ENCODE measurements at regions not wholly inside any gene's neighbourhood (a gene's known extent, or its start where the extent isn't known, plus 50 kb on each side); places are given as distances from the start of the nearest gene placed in this dataset.
"Not testable (repeated sequence)": the region's sequence is repeated elsewhere in the genome, so short reads cannot be mapped to it uniquely, and the experiment has no call there.

DNA sequence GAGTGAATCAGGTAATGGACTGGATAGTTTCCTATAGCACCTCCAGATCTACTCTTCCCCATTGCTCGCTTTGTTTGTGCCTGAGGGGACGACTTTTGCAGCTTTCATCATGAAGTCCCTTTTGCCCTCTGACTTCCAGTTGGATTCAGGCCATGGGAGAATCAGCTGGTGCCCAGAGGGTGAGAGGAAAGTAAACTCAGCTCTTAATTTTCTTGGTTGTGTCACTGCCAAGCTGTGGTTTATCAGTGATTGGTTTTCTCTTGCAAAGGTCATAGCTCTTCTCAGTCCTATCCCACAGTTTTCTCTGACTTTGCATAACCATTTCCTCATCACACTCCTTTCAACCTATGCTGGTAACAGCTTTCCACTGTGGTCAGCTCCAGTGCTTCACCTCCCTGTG, 200.1 kb downstream of the KCNJ2 start:
- no peak for DNase-seq (ENCODE audit: low read depth in 4 of 4, low spot score in 3 of 4)

GRCh38 chr17:70370816-70371215, 201.5 kb downstream of the KCNJ2 start:
- no peak for DNase-seq (ENCODE audit: low read depth in 4 of 4, low spot score in 3 of 4)

- DNase-seq (ENCODE audit: low read depth in 4 of 4, low spot score in 3 of 4): no peak
Measured at GRCh38 chr17:70373369-70373768, 204.0 kb downstream of the KCNJ2 start.

- DNase-seq (ENCODE audit: low read depth in 4 of 4, low spot score in 3 of 4): no peak
Measured at GRCh38 chr17:70374496-70374895, 205.2 kb downstream of the KCNJ2 start.

DNA sequence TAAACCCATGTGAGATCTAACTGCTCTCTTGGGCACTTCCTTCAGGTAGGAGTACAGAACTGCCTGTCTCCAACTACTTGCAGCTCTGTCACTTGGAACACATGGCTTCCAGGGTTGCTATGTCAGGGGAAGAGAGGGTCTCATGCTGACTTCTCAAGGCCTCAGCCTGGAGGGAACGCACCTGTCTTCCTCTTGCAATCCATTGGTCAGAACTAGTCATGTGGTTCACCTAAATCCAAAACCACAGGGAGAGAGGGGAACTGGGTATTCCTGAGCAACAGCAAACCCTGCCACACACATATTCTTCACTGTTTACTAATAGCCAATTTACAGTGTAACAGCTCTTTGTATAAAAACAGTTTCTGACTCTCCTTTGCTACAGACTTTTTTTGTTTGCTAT, 206.1 kb downstream of the KCNJ2 start:
- DNase-seq (ENCODE audit: low read depth in 4 of 4, low spot score in 3 of 4): no peak

- DNase-seq (ENCODE audit: low read depth in 4 of 4, low spot score in 3 of 4): no peak
Measured at GRCh38 chr17:70375813-70376770, 206.8 kb downstream of the KCNJ2 start.

DNA sequence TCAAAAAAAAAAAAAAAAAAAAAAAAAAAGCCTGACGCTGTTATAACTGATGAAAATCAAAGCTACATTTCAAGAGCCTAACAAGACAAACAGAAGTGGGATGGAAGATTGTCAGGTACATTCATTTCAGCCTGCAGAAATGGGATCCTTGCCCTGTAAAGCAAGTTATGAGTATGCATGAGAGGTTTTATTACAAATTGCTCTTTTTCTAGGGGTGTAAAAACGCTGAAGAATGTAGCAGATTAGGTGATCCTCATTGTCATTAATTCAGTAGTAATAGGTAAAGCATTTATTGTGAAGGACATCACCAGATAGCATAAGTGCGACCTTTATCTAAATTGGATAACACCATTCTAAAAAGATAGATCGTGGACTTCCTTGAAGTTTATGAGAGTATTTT, 208.3 kb downstream of the KCNJ2 start:
- no peak for DNase-seq (ENCODE audit: low read depth in 4 of 4, low spot score in 3 of 4)

GRCh38 chr17:70378076-70378475, 208.7 kb downstream of the KCNJ2 start:
- no peak for DNase-seq (ENCODE audit: low read depth in 4 of 4, low spot score in 3 of 4)

DNA sequence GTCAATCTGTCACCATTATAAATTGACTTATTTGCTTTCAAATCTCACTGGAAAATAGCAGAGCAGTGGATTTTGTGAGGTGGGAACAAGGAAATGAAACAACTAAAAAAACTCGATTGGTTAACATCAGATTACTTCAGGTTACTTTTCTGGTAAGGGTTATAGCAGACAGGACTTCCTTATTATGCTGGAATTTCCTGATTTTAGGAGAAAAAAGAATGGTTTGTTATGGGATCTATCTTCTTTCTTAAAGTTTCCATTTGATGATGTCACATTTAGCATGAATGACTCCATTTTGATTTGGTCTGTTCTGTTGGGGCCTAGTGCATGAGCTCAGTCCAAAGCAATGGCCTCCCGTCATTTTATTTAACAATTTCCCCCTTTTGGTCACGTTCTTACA, 210.6 kb downstream of the KCNJ2 start:
- DNase-seq (ENCODE audit: low read depth in 4 of 4, low spot score in 3 of 4): no peak

- not testable (repeated sequence) for DNase-seq (ENCODE audit: low read depth in 4 of 4, low spot score in 3 of 4)
Measured at GRCh38 chr17:70381916-70382315, 212.6 kb downstream of the KCNJ2 start.

DNA sequence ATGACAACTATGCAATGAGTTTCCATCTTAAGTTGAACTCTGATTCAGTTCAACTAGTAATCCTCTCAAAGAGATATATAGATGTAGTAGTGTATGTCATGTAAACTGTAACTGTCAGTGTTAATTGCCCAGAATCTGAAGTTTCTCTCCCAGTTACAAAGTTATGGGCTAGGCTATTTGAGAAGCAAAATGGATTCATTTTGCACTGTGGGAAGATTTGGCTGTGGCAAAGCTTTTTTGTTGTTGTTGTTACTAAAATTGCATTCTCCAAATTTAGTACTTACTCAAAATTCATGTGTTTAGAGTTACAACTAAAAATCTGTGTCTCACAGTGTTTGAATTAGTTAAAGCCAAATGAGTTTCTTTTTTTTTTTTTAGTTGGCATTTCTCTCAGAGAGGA, 219.0 kb downstream of the KCNJ2 start:
- DNase-seq (ENCODE audit: low read depth in 4 of 4, low spot score in 3 of 4): no peak

DNA sequence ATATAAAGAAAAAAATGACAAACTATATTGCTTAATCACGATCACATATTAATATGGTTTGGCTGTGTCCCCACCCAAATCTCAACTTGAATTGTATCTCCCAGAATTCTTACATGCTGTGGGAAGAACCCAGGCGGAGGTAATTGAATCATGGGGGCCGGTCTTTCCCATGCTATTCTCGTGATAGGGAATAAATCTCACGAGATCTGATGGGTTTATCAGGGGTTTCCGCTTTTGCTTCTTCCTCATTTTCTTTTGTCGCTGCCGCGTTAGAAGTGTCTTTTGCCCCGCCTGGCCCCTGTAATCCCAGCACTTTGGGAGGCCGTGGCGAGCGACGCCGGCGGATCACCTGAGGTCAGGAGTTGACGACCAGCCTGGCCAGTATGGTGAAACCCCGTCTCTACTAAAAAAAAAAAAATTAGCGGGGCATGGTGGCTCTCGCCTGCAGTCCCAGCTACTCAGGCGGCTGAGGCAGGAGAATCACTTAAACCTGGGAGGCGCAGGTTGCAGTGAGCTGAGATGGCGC, 220.0 kb downstream of the KCNJ2 start:
- not testable (repeated sequence) for DNase-seq (ENCODE audit: low read depth in 4 of 4, low spot score in 3 of 4)

- DNase-seq (ENCODE audit: low read depth in 4 of 4, low spot score in 3 of 4): no peak
Measured at GRCh38 chr17:70390049-70390448, 220.7 kb downstream of the KCNJ2 start.

DNA sequence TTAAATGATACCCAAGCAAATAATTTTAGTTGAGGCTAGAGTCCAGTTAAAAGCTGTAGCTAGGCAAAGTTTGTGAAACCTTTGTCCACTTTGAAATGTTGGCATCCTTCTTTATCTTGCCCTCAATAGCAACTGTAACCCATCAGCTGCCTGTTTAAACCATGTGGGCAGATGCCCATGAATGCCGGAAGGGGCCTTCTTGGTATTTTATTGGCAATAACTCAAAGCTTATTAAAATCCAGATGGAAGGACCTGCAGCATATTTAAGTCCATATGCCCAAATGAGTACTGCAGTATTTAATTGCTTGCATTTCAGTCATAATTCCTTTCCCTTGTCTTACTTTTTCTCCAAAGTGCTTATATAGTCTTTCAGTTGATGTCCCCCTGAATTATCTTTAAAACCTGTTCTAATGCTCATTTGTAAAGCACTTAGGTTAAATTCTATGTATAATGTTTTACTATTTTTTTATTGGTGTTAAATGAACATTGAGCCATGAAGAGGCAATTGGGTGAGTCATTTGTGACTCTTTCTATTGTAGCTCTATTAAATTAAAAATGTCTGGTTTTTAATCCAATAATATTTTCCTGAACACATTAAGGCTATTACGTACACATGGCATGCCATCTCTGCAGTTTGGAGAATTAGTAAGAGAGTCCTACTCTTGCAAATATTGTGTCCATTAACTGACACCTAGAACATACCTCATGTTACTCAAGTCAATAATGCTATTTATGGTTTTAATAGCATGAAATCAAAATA, 225.3 kb downstream of the KCNJ2 start:
- no peak for DNase-seq (ENCODE audit: low read depth in 4 of 4, low spot score in 3 of 4)

DNA sequence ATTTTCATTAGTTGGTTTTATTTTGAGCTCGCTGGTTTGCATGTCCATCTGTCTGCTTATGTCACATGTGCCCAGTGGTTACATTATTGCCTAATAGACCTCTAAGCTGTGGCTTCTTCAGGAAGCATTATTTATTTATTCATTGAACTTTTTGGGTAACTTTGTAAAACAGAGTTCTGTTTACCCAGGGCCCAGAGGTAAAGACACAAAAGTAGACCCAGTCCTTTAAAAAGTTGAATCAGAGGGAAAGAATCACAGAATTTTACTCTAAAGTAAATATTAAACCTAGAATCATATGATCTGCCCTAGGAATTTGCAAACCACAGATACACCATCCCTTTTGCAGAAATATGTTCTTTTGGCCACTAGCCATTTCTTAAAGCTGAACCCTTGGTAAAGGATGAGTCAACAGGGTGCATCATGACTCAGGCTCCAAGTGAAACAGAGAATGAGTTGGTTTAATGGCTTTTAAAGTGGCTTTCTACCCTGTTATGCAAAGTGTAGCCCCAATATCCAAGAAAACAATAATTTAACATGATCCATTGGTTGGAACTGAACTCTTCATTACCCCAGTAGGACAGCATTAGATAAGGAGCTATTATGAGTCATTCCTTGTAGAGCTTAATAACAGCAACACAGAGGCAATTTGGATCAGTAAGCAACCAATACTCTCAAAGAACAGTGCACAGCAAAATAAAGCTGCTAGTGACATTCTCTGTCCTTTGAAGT, 236.3 kb downstream of the KCNJ2 start:
- DNase-seq (ENCODE audit: low read depth in 4 of 4, low spot score in 3 of 4): no peak

DNA sequence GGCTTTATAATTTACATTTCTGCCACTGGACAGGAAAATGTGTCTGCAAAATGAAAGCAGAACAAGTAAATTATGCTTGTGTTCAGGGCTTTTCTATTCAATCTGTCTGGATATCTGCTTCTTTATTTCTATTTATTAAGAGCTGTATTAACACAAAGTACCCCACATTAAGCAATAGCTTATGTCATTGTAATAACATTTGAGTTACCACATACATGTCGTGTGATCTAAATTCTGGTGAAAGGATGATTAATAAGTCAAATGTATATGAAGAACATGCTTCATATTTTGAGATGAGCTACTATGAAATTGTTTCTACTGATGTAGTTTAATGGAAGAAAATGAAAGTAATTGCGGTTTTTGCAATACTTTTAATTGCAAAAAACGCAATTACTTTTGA, 238.2 kb downstream of the KCNJ2 start:
- no peak for DNase-seq (ENCODE audit: low read depth in 4 of 4, low spot score in 3 of 4)

- DNase-seq (ENCODE audit: low read depth in 4 of 4, low spot score in 3 of 4): no peak
Measured at GRCh38 chr17:70408768-70409167, 239.4 kb downstream of the KCNJ2 start.

DNA sequence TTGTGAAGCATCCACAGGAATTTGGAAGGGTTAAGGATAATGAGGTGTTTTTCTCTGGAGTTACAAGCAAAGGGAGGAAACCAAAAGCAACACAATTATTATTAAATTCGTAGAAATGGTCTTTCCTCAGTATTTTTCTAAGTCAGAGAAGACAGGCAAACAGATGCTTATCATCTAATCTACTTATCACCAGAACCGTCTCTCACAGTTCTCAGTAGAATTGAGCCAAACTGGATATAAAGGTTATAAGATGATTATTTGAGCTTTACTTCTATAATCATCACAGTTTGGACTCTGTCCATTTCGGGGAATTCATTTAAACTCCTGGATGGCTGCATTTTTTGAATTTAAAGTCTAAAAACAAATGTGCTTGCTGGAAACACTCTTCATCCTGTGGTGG, 245.0 kb downstream of the KCNJ2 start:
- DNase-seq (ENCODE audit: low read depth in 4 of 4, low spot score in 3 of 4): no peak

DNA sequence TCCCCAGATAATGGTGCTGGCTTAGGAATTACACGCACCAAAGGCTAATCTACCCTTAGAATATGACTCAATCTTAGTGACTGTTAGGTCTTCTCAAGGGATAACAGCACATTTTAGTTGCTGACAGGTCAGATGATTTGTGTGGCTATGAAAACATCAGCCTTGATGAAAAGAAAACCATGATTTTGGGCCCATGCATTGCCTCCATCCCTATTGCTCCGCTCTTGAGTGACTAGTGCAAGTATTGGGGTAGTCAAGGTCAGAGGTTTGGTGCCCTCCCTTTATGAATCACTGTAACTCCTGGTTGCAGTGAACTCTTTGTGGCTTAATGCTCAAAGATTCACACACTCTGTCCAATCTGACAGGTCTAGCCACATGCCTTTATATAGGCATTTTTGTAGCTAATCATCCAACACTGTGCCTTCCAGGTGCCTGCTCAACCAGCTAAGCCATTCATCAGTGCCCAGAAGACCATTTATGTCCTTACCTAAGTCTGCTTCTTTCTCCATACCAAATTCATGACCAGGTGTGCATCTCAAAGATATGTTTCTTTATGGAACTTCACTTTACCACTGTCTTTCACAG, 251.6 kb downstream of the KCNJ2 start:
- no peak for DNase-seq (ENCODE audit: low read depth in 4 of 4, low spot score in 3 of 4)

- DNase-seq (ENCODE audit: low read depth in 4 of 4, low spot score in 3 of 4): no peak
Measured at GRCh38 chr17:70422862-70423261, 253.5 kb downstream of the KCNJ2 start.

DNA sequence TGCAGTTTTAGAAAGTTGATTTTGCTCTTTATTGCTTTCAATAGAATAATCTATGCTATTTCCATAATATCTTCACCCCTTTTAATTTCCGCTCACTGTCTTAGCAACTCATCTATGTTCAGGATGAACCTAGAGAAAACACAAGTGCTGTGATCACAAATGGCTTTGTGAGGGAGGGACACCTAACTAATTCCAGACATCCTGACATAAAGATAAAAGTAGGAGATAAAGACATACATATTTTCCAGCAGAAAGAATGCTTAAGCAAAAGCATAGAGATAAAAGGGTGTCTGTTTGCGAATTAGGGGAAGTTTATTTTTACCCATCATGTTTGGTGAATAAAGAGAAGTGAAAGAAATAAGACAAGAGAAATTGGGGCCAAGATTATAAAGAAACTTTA, 254.2 kb downstream of the KCNJ2 start:
- DNase-seq (ENCODE audit: low read depth in 4 of 4, low spot score in 3 of 4): no peak

Measured in right renal pelvis (tissue), 4 donors.